NCI-H1930 (cell line): ENCODE measurements at regions not wholly inside any gene's neighbourhood (a gene's known extent, or its start where the extent isn't known, plus 50 kb on each side); places are given as distances from the start of the nearest gene placed in this dataset.

Experiments
- DNase-seq, 2 experiments: peaks; one replicate each; lab custom pipeline; 2025; lab: John Stamatoyannopoulos, UW

DNA sequence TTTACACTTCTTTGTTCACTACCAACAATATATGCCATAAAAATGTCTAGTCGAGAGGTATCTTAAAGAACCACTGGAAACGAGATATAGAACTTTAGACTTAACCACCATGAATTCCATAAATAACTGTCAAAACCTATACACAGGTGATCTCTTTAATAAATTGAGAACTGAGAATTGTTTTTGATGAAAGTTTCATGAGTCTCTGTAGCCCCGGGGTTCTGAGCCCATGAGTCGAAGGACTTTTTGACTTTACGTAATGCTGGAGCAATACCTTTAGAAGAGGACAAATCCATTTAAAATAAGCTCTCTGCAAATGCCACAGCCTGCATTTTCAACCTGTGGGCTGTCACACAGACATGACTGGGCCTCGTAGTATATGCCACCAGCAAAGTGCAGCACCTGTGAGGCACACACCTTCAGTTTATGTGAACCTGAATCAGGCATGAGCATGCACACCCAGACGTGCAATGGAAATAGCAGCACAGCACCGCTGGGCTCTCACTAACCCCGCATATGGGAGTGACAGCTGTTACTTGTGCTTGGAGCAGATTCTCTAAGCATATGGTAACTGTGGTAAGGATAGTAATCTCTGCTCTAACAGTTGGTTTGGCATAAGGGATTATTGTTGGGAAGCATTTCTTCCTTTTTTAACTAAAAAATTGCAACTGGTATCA is 383.2 kb downstream of the SOCS6 start:
- no peak for DNase-seq

DNA sequence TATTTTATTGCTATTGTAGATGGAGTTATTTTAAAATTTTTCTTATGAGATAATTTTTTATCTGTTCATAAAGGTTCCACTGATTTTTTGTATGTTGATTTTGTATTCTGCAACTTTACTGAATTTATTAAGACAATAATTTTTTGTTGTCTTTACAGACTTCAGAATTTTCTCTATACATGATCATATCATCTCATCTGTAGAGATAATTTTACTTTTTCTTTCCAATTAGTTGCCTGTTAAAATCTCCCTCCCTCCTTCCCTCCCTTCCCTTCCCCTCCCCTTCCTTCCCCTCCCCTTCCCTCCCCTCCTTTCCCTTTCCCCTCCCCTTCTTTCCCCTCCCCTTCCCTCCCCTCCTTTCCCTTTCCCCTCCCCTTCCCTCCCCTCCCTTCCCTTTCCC is 378.1 kb downstream of the SOCS6 start:
- no peak for DNase-seq

DNA sequence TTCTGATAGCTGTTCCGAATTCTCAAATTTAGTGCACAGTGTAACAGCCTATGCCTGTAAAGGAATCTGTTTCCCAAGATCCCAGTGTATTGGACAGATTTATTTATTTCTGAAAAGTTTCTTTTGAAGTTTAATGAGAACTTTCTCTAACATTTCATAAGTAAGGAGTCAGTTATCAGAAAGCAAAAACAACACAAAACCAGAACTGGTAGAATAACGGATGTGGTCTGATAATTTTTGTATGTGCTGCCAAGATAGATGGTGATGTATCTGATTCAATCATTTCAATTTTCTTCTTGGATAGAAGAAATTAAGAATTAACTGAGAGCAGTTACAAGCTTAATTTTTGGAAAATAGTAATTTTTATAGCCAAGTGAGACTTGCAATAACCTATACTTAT is 374.3 kb downstream of the SOCS6 start:
- no peak for DNase-seq

DNA sequence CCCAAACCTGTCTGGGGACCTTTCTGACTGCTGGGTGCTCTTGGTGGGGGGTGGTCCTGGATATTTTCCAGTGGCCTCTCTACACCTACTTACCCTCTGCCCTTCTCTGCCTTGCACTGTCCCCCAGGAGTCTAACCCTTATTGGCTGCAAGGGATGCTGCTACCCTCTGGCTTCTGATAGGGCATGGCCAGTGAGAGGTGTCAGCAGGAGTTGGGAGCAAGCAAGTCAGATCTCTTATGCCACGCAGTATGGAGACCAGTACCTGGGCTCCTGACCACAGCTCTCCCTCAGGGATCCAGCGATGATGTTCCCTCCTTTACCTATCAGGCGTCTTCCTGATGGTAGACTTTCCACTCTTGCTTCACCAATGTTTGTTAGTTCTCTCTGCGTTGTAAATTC is 373.7 kb downstream of the SOCS6 start:
- no peak for DNase-seq

DNA sequence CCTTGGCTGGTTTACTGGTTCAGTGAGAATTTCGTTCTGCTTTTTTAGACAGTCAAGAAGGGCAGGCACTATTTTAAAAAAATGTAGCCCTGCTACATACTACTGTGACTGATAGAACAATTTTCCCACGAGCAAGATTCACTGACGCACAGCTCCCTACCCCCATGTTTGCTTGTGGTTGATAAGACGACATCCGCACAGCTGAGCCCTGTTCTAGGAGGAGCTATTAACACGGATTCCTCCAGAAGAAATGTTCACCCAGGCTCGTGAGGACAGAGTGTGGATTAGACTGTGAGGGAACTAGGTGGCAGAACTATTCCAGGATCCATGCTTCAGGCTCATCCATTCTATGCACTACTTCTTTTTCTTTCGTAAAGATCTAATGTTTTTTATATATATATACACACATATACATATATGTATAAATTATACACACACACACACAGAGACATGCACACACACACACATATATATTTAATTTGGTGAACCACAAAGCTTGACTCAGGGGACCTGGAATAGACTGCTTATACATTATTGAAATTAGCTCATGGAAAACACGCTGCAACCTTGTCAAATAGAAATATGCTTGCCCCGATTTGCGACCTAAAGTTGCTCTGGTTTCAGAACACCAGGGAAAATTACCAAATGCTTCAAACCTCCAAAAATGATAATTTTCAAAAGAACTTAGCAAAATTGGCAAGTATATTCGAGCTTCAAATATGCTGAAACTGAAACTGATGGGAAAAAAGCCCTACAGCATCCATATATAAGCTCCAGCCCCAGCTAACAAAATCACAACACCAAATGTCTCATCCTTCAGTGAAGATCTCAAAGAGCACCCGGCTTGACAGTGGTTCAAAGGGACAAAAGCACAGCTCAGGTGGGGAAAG is 370.4 kb downstream of the SOCS6 start:
- DNase-seq = no peak

DNA sequence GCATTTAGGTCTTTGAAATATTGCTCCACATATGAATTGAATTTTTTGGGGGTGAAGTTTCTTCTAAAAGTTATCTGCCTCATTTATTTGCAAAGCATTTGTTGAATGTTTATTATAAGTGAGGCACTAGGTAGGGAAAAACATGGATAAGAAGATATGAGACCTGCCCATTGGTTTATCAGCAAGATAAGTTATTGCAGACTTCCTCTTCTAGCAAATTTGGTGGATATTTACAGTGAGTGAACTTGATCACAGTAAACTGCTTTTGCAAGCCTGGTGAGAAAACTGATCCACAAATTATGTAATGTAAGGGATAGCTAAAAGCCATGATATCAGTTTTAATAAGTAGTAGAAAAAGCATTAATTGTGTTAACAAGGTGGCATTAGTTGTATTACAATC is 364.8 kb downstream of the SOCS6 start:
- DNase-seq = no peak

DNA sequence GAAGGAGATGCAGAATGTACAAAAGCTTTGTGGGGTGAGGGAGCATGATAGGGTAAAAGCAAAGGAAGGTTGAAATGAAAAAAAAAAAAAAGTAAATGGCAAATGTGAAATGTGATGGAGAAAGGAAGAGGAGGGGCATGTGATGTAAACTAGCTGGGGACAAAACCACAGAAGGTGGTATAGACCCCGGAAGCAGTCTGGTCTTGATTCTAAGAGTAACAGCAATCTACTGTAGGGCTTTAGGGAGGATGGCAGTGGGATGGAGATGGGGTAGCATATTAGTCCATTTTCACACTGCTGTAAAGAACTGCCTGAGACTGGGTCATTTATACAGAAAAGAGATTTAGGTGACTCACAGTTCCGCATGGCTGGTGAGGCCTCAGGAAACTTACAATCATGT is 362.0 kb downstream of the SOCS6 start:
- DNase-seq = no peak

DNA sequence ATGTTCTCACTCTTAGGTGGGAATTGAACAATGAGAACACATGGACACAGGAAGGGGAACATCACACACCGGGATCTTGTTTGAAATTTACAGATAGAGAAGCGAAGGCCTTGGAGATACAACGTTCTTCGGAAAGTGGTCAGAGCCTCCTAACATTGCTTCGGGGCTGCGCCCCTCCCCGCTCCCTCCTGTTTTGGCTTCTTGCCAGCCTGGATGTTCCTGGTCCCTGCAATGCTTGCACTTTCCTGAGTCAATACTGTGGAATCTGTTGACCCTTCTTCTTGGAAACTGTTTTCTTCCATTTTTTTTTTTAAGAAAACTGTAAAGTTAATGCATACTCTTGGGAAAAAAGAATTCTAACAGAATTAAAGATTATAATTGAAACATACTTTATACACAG is 360.8 kb downstream of the SOCS6 start:
- no peak for DNase-seq

DNA sequence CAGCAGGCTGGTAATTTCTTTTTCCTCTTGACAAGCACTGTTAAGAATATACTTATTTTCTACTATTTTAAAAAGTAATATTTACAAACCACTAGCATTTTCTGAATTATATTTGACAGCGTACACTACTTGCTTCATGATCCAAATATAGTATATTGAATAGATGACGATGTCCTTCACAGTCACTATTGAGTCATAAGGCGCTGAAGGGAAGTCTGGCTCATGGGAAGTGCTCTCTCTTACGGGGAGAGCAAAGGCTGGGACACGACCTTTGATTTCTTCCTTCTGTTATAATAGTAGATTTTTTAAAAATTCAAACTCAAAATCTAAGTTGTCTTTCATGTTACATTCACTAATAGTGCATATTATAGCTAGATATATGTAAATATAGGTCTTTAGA is 357.1 kb downstream of the SOCS6 start:
- no peak for DNase-seq

DNA sequence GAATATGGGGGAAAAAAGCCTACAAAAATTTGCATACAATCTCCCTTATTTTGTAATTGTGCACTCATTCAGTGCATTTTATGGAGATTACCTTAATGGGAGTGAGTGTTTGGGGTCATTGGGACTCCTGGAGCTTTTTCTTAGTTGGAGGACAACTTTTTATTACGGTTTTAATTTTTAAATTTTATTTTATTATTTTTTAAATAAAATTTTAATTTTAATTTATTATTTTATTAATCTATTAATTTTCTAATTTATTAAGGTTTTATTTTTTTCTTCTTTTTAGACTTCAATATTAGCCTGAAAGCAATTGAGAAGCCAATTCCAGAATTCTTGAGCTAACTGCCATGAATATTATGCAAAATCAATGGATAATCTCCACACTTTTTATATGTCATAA is 355.0 kb downstream of the SOCS6 start:
- no peak for DNase-seq

DNA sequence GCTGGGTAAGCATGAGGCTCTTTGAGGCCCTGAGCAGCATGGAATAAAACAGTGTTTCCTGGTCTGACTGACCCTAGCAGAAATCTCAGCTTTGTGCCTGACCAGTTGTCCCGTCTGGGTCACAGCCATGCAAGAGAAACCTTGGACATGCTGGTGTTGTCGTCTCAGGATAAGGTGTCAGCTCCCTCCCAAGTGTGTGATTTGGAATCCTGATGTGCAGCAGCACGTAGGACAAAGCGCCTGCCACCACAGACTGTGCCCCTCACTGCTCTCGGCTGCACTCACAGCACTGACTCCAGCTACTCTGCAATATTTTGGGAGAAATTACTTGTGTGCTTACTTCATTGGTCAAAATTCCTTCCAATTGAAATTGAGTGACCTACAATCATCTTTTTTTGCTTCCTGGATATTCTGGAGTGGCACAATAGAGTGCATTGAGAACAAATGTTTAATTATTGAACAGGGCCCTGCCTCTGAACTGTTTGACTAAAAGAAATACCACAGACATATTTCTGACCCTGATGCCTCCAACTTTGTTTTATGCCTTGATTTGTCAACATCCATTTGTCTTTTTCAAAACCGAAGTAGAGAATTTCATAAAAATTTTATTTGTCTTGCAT is 352.4 kb downstream of the SOCS6 start:
- no peak for DNase-seq

DNA sequence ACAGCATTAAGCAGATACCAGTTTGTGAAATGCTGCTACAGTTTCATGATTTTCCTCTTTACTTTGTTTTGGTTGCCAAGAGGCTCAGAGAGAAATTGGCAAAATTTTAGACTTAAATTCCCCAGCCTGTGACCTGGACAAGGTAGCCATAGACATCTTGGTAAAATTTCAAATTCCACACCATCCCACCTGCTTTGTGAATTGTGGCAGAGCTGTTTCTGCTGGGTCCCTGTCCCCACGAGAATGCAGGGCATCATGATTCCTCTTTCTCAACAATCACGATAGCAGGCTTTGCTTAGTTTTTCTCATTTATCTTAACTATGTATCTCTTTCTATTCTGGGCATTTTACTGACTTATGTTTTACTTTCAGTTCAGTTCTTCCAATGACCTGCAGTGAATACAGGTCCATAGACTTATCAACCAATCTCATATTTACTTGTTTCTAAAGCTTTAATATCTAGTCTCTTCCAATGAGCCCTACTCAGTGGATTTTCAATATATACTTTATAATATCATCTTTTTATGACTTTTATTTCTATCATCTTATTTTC is 351.6 kb downstream of the SOCS6 start:
- no peak for DNase-seq

DNA sequence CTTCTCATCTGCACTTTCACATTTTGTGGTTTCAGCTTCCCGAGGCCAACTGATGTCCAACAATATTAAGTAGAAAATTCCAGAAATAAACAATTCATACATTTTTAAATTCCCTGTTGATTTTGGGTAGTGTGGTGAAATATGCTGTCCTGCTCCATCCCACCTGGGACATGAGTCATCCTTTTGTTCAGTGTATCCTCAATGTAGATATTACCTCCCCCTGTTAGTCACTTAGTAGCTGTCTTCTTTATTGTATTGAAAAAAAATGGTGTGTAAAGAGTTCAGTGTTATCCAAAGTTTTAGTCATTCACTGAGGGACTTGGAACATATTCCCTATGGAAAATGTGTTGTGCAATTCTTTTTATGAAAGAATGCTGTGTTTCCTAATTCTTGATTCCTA is 348.1 kb downstream of the SOCS6 start:
- DNase-seq = no peak

DNA sequence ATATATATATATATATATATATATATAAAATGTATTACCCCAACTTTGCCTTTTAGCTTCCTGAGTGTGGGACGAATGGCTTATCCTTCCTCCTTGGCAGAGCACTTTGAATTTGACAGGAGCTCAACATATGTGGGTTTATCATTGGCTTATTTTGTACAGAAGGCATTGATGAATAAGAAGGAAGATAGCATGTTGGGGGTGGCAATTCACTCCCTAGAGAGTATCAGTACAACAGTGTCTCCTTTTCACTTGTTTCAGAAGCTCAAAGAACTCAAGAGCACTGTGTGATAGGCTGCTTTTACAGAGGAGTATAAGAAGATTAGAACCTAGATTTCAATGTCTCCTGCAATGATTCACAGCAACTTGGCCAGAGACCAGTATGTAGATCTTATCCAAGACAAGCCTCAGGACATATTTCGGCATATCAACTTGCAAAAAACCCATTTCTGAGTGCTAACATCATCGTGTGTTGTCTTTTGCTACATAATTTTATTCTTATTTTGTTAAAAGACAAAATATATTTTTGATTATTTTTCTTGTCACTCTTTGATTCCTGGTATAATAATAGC is 345.8 kb downstream of the SOCS6 start:
- no peak for DNase-seq

DNA sequence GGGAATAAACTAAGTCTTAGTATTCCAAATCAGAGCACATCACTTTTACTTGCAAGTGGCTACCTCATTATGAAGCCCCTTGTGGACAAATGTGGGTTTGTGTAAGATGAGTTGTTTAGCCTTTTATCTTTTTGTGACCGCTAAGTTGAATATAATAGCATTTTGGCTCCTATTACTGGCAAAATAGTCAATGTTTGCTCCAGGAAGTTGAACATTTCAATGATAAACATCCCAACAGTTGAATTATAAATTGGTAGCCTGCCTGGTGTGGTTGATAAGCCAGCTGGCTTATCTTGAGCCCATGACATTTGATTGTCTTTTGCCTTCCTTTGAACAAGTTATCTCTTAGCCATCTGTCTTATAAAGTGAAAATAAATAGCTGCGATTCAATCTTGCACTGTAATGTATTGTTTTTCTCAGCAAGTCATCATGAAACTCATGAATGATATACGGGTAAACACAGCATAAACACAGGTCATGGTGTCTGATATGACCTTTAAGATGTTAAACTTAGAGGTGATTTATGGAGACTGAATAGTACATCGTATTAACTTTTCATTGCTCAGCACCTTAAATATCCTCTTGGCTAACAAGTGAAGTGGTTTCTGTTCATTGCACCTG is 338.4 kb downstream of the SOCS6 start:
- DNase-seq = peak in 1 of 2 experiments; percentile 4

DNA sequence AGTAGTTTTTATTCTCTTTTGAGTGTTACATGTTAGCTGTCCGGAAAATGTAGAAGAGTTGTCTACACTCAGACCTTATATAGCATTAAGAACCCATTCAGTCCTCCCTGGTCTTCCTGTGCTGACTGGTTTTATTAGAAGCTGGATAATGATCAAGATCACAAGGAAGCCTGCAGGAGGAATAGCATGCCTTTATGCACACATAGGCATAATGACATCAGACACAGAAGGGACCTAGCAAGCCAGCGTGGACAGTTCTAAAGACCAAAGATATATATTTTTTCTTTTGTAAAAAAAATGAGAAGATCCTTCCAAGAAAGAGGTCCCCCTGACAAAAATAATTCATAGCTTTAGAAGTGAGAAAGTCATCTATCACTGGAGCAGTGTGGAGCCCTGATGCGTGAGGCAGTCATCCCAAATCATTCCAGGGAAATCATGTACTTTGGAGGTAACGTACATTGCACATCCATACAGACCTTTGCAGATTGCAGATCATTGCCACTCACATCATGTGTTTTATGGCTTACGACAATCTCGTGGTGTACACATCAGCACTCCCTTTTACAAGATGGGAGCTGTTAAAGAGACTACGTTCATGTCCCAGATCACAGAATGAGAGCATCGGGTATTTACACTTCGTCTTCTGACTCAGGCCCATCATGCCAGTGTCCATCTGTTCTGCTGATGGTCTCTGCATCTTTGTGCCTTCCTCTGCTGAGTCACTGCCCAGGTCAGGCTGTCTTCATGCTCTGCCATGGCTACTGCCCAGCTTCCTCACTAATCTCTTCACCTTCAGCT is 334.0 kb downstream of the SOCS6 start:
- DNase-seq = no peak

DNA sequence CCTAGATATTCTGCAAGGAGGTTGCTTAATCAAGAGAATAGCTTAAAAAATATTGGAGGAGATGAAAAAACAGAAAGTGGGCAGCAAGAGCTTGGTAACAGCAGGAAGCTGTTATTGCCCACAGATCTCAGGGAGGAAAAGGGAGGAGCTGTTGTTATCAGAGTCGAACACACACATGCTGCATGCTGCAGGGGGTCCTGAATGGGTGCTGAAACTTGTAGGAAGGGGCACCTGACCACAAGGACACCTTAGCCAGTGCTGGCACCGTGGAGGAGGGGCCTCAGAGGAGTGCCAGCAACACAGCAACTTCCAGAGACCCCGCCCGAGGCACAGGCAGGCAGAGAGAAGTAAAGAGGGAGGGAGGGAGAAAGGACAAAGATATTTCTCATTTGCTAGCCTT is 332.9 kb downstream of the SOCS6 start:
- DNase-seq = no peak

DNA sequence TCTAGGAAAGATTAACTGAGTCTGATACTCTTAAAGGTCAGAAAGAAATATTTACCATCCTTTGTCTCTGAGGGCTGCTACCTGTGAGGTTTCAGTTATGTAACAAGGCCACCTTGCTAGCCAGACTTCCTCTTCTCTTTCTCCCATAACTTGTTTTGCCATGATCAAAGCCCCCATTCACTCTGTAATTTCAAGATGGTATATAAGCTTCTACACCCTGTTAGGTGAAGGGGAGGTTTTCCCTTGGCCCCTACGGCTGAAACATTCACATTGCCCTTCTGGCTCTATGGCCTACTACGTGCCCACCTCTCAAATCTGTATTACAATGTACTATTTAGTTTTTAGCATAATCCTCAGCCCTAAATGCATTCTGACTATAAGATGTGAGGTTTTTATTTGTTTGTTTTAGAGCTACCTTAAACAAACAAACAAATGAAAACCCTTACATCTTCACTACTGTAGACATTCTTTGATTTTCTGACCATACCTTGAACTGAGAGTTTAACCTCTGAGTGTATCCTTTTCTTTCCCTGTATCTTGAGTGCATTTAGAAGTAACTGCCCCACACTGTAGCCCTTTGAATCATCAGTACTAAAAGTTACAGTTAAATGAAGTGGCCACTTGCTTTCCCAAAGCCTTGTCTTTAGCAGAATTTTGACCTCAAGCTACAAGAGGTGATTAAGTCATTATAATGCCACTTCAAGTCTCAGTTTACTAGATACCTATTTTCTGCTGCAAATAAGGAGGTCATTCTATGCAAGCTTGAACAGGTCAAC is 332.2 kb downstream of the SOCS6 start:
- DNase-seq = no peak

DNA sequence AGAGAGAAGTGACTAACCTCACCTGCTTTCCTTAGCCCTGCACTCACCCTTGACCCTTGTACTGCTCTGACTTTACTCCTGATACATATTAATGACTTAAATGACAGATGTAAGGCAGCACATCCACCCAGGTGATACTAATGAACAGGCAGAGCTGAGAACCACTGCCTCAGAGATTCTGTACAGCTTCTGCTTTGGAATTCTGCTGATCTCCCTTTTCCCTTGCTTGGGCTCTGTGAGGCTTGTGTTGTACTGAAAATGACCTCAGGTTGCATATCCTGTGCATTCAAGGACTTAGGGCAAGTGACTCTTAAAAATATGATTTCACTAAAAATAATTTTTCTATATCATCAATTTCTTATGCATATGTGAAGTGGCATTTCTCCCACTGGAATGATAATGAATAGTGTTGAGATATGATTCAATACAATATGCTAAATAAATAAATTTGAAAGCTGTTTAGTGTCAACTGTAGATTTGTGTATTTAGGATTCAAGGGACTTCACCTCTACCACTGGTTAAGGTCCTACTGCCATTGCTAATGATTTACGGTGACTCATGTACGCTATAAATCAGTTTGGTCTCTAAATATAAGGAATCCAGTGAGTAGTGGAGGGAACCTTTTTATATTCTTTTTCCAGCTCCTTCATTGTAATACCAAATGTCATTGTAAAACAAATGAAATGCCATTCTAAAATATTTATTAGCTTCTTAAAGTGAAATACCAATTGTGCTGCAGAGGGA is 328.3 kb downstream of the SOCS6 start:
- no peak for DNase-seq
